Dedifferentiated amniotic fluid mesenchymal stem cell (primary cell): ENCODE measurements at regions not wholly inside any gene's neighbourhood (a gene's known extent, or its start where the extent isn't known, plus 50 kb on each side); places are given as distances from the start of the nearest gene placed in this dataset.

ENCODE experiments used
- DNase-seq: peaks from one replicate; pipeline ENCODE4 v3.0.0-alpha.2; 2016; ENCODE audit errors: extremely low spot score

- no peak for DNase-seq
Measured at GRCh38 chr5:68479524-68479923, 264.0 kb downstream of the PIK3R1 start.

DNA sequence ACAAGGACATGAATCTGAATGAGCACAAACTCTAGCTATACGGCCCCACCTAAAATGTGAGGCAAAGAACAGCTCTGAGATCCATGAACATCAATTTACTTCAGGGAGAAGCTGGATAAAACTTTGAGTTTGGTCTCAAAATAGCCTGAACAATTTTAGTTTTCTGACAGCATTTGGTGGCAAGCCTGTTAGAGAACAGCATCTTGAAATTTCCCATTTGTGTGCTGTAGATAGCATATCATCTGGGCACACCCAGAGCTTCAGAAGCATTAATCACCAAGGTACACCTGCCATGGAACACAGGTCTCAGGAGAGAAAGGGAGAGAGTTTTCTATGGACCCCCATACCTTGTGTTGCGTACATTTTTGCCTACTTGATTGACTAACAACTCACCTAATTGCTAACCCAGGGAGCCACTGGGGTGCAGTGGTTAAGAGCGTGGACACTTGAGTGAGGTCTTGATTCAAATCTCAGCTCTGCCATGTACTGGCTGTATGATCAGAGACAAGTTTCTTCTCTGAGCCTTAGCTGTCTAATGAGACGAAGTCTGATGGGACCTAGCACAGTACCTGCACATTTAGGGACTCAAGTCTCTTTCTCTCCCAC lies 264.9 kb downstream of the PIK3R1 start:
- DNase-seq: no peak

DNA sequence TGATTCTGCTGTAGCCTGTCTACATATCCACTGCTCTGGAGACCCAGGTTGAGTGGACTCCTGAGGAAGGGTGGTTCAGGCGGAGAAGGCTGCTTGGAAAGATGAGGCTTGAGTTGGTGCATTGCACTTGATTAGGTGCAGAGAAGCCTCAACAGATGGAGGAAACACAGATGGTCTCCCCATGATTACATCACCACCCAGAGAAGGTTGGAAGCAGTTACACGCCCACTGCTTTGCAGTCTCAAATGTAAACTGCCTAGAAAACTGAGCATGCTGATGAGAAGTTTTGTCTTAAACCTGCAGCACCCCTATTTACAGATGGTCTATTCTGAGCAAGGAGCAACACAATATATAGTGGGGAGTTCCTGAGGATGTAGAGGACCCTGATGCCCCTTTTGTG lies 266.6 kb downstream of the PIK3R1 start:
- no peak for DNase-seq

DNA sequence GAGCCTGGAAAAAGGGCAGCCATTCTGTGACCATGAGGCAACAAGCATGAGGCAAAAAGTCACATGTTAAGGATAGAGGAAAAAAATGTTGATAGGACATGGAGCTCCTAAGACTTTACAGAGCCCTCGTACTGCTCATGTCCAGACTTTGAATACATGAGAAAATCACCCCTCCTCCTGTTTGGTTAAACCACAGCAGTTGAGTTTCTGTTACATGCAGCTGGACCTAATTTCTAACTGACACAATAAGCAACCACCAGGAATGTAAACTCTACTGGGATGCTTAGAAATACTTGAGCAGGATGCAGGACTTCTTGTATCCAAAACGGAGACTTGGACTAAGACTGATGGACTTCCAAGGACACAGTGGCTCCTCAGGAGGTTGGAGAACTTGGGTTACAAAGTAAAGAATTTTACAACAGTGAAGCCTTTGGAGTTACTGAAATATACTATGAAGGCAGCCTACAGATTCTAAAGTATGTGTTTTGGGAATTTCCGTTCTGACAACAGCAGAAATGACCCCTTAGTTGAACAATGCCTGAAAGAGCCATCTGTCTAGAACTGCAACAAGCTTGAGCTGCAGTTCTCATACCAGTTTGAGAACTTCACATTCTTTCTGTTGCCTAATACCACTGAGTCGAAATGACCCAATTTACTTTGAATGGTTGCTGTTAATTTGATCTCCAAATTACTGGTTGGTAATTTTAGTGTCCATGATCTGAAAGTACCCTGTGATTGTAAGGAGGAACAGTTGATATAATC lies 268.9 kb downstream of the PIK3R1 start:
- peak; percentile 75 for DNase-seq

- no peak for DNase-seq
Measured at GRCh38 chr5:68489556-68489955, 274.0 kb downstream of the PIK3R1 start.

- DNase-seq: no peak
Measured at GRCh38 chr5:68490406-68490805, 274.9 kb downstream of the PIK3R1 start.

GRCh38 chr5:68494771-68495170 lies 279.2 kb downstream of the PIK3R1 start:
- DNase-seq: no peak

GRCh38 chr5:68499987-68500386 lies 284.4 kb downstream of the PIK3R1 start:
- peak; percentile 71 for DNase-seq

DNA sequence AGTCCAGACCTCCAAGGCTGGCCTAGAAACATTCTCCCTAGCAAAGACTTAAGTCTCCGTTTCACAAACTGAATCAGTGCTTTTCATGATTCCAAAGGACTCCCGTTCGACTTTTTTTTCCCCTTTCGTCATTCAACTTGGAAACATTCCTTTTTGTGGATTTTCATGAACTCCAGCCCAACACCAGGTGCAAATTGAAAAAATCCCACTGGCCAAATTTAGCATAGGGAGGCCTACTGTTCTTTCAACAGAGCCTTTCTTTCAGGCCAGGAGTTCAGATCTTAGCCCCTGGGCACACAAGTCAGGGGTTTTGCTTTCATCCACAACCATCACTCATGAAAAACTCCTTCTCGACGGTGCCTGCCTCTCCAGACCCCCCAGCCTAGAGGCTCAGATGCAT lies 285.3 kb downstream of the PIK3R1 start:
- DNase-seq: no peak

DNA sequence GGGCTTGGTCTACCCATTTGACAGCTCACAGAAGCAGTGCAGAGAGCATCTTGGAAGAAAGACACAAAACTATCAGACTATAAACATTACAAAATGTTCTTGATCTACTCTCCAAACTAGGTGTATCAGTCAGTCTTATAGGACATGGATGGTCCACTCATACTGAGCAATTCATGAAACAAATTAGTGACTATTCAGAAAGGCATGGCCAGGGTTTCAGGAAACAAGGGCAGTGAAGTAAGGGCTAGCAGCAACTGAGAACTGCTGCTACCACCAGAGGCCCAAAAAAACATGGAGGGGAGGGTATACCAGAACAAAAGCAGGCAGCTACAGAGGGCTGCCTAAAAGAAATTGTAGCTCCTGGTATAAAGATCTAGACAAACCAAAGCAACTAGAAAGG lies 287.0 kb downstream of the PIK3R1 start:
- no peak for DNase-seq

- DNase-seq: peak; percentile 33
Measured at GRCh38 chr5:68504306-68504705, 288.8 kb downstream of the PIK3R1 start.

DNA sequence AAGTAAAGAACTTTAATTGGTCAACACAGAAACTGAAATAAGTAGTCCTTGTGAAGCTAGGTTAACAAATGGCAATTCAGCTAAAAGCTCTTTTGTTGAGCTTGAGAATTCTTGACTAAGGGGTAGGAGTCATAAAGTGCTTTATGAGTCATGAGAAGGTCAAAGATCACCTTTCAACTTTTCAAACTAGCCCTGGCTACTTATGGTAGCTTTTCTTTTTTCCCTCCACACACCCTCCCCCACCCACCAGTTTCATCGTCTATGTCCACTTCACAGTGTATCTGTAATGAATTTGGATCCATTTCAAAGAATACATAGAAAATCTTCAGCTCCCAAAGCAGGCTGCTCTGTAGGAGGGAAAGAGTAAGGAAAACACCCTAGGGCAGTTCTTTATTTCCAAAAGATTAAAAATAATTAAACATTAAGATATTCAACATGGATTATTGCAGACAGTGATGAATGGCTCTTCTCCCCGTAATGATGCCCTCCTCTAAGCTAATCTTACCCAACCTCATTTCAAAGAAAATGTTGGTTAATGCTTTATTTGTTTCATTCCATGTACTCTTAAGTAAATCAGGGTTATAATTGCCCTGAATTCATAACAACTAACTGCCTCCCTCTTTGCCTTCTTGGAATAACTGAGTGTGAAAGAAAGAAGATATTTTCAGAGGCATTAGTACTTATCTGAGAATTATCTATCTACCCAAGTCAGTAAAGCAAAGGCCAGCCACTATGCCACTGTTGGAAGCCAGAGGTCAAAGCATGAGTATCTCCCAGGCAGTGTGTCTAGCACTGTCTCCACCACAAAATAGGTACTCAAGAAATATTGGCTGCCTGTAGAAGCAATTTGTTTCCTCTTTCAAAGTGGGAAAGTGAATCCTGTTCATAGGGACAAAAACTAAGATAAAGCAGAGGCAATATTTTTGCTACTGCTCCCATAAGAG lies 290.6 kb downstream of the PIK3R1 start:
- no peak for DNase-seq

DNA sequence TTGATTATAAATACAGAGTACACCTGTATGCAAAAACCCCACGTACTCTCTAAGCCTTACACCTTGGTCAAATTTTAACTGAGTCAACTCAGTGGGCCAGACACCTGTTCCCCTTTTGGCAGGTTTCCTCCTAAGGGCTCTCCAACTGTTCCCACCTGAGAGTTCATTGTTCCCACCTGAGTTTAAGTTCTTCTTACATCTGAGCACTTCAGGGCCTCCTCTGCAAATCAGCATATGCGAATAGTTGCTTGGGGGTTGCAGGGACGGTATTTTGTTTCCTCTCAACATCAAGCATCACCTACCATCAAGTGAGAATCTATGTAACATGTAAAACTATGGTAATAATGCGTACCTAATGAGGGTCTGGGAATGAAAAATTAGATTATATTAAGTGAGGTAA lies 300.0 kb downstream of the PIK3R1 start:
- no peak for DNase-seq

DNA sequence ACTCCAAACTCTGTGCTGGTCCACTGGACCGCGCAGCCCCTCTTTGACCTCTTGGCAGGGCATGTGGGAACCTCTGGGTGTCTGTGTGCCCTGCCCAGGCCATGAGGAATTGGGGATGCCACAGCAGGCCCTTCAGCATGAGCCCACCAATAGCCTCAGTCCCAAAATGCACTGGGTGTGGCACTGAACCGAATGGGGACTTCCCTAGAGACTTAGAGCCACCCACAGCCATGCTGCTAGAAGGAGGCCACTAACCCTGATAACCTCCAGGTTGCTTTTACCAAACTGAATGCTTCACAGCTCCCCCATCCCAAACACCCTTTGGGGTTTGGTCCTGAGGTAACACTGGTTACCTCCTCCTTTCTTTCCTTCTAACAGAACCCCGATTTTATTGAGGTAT lies 302.7 kb downstream of the PIK3R1 start:
- DNase-seq: no peak

DNA sequence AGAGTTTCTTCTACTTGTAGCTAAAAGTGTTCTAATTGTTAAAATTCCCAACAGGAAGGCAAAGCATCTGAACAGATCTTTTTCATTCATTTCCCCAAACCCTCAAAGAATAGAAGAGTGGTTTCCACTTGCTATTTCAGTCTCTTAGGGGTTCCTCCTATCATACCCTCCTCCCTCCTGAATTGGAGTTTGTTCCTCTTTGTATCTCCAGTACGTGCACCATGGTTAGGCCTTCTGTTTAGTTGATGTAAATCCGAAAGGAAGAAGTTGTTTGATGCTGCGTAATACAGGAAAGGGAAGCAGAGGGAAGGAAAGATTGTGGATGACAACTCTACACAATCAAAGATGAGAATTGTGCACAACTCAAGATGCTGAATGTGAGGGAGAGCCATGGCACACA lies 303.6 kb downstream of the PIK3R1 start:
- DNase-seq: no peak

DNA sequence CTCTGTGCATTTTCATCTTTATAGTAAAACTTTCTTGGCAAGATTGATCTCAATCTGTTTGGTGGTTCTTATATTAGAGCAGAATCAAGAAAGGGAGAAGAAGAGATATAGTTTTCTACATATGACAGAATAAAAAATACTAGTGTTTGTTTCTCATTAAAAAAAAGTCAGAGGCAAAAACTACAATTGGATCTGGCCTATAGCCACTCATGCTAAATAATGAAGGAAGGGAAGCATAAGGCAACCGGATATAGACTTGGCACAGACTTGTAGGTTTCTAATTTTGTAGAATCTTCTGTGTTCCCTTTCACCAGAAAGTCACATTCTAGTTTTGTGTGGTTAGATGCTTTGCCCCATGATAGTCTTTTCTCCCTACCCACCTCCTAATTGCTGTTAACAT lies 306.2 kb downstream of the PIK3R1 start:
- DNase-seq: no peak

- DNase-seq: peak; percentile 36
Measured at GRCh38 chr5:68522863-68523262, 307.3 kb downstream of the PIK3R1 start.

- DNase-seq: no peak
Measured at GRCh38 chr5:68528821-68529273, 313.3 kb downstream of the PIK3R1 start.

DNA sequence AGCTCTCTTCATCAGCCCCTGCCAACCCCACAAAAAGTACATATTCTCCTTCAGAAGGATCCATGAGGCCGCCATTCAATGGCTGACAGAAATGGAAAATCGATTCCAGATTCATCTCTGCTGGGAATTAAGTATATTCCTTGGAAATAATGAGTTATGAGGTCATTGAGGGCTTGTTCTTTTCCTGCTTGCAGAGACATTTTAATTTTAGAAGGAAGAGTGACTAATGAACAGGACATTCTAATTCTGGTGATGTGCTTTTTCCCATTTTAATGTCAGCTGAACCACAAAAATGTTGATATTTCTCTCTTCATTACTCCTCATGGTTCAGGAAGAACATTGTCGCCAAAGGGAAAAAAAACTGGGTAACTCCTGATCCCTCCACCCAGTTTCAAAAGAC lies 314.0 kb downstream of the PIK3R1 start:
- DNase-seq: no peak

- DNase-seq: no peak
Measured at GRCh38 chr5:68531970-68532369, 316.4 kb downstream of the PIK3R1 start.

GRCh38 chr5:68533051-68533450 lies 317.5 kb downstream of the PIK3R1 start:
- DNase-seq: no peak

- DNase-seq: no peak
Measured at GRCh38 chr5:68533571-68534084, 318.1 kb downstream of the PIK3R1 start.
